Dermis blood vessel endothelial cell (primary cell): ENCODE measurements at regions not wholly inside any gene's neighbourhood (a gene's known extent, or its start where the extent isn't known, plus 50 kb on each side); places are given as distances from the start of the nearest gene placed in this dataset.

Source experiments
- DNase-seq: peaks from one replicate; pipeline ENCODE4 v3.0.0; 2010

DNA sequence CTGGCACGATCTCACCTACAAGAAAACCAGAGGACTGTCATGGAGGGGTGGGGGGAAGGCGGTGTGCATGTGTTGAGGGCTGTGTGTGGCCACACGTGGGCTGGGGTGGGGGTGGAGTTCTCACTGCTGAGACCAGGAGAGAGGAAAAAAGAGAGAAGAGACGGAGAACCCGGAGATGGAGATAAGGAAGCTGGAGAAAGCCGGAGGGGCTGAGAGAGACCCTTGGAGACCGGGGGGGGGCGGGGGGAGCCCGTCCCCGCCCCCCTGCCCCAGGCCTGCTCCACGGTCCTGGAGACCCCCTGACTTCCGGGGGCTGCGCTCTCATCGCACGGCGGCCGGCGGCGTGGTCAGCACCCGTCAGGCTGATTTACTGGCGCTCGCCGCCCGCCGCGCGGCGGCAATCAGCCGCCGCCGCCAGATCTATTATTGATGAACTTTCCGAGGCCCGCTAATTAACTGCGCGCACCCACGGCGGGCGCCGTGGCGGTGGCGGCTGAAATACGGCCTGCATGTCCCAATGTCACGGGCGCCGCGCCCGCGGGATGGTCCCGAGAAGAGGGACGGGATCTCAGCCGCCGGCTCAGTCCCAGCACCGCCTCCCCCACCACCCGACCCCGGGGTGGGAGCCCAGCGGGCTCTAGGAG lies 187.4 kb downstream of the MN1 start:
- DNase-seq: no peak

DNA sequence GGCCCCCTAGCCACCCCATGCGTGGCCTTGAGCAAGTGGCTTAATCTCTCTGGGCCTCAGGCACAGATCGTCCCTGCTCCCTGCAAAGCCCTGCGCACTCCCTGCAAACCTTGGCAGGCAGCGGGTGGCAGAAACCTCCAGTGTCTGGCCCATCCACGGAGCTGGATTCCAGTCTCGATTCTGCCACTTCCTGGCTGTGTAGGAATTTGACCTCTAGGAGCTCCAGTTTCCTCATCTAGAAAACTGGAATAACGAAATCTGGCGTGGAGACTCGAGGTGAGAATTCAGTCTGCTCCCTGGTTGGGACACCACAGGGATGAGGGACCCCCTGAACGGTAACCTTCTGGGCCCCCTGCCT lies 186.9 kb downstream of the MN1 start:
- DNase-seq: no peak

DNA sequence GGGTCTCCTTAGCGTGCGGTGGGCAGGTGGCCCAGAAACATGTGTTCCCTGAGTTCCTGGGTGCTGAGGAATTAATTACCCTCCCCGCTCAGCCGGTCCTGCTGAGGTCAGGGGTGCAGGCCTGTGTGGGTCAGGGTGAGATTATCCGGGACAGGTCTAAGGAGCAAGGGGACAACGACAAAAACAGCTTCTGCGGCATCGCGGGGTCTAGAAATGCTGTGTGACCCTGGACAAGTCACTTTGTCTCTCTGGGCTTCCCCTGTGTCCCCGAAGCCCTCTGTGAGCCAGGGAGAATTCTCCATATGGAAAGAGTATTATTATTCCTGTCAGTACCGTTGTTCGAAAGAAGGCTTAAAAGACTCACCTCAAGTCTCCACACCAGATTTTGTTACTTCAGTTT lies 186.1 kb downstream of the MN1 start:
- no peak for DNase-seq

DNA sequence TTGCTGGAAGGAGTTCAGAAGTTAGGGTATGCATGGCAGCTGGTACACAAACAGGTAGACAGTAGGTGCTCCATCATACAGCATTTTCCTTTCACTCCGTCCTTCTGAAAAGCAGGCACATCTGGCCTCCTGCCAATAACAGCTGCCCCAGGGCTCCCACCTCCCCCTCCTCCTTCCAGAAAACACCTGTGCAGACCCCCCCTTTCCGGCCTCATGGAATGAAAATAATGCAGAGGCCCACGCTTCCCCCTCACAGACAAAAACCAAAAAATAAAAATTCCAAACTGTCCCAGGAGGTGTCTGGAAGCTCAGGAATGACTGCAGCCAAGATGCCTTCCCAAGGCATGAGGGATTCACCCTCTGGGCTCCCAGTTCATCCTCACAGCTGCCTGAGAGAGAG lies 185.5 kb downstream of the MN1 start:
- no peak for DNase-seq

DNA sequence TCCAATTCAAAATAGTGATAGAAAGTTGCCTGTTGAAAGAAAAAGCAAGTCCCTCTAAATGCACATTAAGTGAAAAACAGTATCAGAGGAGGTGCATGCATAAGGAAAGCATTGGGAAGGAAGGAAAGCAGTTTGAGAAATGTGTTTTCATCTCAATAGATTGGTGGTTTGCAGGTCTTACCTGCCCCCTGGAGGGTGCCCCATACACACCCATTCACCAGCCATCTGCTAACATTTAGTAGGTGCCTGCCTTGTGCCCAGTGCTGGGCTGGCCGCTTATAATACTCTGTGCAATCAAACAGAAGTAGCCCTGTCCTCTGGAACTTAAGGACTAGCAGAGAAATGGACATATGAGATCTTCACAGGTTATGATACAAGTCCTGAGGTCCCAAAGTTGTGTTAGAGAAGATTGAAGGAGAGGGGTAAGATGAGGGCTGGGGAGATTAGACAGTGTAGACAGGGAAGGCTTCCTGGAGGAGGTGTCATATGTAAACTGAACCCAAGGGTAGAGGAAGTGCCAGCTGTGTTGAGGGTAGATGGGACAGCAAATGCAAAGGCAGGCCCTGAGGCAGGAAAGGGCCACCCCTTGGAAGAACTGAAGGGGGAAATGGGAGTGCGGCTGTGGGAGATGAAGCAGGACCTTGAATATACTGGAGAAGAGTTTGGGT lies 184.2 kb downstream of the MN1 start:
- DNase-seq: peak; percentile 14

DNA sequence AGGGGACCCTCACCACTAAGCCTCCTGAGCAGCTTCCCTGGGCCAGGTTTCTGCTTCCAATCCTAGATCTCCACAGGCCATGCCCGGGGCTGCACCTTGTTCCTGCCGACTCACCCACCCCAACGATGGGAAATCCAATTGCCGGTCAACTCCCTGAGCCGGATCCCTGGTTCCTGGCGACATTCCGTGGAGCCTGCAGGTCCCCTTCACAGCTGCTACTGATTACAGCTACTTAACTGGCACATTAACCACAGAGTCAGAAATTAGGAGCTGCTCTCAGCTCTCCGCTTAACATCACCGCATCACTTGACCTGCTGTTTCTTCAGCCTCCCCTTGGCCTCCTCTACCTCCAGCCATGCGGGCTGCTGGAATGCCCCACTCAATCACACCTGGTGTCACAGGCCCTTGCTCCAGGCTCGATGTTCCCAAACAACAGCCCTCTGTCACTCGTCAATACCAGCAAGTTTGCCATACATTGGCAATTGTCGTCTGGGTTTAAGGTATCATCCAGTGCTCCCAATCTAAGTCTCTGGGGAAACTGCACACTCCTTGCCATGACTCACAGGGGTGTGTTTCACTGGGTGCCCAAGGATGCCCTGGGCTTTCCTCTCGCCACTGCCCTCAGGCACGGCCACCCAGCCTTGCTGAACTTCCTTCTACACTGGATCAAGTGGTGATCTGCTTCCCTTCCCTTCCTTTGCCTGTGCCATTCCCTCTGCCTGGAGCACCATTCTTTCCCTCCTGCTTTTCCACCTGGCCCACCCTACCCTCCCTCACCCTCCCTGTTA lies 181.0 kb downstream of the MN1 start:
- DNase-seq: no peak

DNA sequence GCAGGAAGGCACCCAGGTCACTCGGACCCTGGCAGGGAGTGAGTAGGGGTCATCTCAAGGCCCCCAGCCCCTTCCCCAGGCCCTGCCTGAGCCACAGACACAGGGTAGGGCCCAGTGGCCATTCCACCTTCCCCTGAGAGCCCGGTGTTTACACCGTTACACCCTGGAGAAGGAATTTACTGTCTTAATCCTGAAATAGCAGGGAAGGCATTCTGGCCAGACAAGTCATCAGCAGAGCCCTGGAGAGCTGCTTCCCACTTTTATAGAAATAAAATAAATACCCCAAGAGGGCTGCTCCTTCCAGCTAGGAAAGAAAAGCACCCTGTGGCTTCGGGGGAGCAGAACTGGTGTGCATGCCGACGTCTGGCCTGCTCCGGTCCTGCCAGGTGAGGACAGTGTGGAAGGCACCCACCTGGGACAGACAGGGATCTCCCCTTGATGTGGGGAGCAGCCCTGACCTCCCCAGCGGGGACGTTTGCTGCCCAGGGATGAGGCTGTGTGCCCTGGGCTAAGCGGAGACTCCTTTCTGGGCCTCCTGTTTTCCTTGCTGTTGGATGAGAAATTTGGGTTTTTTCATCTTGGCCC lies 180.0 kb downstream of the MN1 start:
- no peak for DNase-seq

DNA sequence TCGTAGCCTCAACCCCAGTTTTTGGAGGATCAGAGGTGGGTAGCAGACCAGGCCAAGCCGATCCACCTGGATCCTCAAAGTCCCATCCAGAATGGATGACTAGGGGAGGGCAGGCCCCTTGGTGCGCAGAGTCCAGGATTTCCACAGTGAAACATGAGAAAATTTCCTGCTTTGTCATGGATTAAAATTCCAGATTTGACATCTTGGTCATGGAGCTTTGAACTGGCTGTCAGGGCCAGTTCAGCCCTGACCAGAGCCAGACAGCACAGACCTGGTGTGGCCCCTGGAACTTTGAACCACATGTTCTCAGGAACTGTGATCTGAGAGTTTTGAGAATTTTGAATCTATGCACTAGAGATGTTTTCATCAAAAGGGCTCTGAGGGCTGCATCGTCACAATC lies 177.5 kb downstream of the MN1 start:
- no peak for DNase-seq

DNA sequence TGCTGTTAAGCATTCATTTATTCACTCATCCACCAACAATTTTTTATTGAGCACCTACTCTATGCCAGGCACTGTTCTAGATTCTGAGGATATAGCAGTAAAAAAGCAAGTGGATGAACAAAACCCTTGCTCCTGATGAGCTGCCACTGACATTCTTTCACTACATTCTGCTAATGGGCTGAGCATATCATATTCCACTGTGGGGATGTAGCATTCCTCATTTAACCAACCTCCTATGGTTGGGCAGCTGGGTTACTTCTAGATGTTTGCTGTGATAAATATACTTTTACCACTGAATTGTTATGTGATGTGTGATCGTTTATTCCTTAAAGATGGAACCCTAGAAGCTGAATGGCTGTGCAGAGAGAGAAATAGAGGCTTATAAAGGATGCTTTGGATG lies 176.9 kb downstream of the MN1 start:
- DNase-seq: no peak

DNA sequence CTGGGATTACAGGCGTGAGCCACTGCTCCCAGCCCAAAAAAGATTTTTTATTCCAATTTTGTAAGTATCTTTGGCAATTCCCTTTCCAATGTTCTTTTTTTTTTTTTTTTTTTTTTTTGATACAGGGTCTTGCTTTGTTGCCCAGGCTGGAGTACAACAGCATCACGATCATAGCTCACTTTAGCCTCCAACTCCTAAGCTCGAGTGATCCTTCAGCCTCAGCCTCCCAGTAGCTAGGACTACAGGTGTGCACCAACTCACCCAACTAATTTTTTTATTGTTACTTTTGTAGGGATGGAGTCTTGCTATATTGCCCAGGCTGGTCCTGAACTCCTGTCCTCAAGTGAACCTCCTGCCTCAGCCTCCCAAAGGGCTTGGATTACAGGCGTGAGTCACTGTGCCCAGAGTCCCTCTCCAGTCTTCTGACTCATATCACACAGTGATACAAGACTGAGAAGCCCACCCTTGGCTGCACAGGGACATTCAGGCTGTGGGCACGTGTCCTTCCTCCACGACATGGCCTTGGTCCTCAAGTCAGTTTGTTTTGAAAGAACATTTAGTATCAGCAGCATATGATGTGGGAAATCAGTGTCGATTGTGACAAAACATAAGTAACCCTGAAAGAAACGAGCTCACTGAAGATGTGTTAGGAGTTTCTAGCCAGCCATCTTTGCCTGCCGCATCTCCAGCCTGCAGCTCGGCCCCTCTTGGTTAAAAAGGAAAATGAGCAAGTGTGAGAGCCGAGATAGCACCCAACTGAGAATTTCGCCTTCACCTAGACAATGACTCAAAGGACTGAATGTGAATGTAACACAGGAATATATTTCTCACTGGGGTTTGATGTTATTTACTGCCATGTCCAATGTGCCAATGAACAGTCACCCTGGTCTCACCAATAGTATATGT lies 175.5 kb downstream of the MN1 start:
- DNase-seq: no peak

DNA sequence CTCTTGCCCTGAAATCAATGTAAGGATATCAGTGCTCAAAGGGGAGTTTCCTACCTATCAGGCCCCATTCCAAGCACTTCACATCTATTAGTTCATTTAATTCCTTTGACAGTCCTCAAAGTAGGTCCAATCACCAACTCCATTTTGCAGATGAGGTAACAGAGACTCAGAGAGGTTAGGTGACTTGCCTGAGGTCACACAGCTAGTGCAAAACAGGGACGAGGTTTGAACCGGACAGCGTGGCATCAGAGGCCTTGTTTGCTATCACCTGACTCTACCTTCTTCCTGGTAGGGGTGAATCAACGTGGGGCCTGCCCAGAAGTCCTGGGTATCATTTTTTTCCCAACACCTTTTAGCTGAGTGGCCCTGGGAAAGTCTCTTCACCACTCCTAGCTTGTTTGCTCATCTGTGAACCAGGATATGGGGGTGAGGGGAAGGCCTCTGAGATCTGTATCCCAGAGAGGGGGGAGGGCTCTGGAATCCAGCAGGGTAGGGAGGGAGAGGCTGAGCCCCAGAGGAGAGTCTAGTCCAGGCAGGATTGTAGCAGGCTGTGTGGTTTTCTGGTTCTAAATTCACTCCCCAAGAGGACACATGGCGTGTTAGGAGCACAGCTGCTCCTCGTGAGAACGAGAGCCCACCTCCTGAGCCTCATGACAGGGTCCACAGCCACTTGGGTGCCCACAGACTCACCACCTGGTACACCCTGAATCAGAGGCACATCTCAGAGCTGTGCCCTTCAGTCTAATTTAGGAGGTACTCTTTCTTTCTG lies 174.7 kb downstream of the MN1 start:
- no peak for DNase-seq

DNA sequence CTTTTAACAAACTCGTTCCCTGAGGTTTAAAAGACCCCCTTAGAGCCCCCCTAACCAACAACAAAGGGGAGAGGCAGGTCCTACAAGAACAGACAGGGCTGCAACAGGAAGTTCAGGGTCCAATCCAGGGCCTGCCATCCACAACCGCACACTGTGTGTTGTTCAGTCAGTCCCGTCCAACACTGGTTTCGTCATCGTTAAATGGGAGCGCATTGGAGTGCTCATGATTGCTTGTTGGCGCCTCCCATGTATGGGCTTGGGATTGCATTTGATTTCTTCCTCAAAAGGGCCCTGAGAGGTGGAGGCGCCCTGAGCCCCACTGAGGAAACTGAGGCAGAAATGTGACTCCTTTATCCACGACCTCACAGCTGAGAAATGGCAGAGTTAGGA lies 174.1 kb downstream of the MN1 start:
- DNase-seq: peak; percentile 11

DNA sequence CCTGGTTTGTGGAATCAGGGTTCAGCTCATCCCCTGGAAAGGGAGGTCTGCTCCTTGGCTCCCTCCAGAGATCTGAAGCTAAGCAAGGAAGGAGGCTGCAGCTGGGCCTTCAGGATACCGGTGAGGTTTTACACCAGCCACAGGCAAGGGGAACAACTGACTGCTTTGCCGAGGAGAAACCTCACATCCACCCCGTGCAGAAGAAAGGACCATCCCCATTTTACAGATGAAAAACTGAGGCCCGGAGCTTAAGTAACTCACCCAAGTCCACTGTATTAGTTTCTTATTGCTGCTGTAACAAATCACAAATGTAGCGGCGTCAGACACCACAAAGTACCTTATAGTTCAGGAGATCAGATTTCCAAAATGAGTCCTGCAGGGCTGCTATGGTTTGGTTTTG lies 173.7 kb downstream of the MN1 start:
- no peak for DNase-seq

DNA sequence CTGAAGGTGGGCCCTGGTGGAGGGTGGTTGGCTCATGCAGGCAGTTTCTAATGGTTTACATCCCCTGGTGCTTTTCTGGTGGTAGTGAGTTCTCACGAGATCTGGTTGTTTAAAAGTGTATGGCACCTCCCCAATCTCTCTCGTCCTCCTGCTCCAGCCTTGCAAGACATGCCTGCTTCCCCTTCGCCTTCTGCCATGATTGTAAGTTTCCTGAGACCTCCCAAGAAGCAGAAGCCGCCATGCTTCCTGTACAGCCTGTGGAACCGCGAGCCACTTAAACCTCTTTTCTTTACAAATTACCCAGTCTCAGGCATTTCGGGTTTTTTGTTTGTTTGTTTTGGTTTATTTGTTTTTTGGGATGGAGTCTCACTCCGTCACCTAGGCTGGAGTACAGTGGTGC lies 173.2 kb downstream of the MN1 start:
- no peak for DNase-seq

DNA sequence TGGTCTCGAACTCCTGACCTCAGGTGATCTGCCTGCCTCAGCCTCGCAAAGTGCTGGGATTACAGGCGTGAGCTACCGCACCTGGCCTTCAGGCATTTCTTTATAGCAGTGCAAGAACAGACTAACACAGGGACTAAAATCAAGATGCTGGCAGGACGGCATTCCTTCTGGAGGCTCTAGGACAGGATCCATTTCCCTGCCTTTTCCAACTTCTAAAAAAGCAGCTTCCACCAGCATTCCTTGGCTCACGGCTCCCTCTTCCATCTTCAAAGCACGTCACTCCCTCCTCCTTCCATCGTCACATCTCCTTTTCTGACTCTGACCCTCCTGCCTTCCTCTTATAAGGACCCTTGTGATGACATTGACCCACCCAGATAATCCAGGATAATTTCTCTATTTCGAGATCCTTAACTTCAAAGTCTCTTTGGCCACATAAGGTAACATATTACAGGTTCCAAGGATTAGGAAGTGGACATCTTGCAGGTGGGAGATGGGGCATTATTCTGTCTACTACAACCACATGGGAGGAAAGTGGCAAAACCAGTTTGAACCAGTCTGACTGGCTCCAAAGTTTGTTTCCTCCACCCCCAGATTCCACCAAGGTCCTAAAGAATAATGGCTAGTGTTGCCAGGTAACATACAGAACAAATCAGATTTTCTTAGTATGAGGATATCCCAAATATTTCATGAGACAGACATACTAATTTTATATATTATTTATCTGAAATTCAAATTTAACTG lies 172.5 kb downstream of the MN1 start:
- DNase-seq: no peak

DNA sequence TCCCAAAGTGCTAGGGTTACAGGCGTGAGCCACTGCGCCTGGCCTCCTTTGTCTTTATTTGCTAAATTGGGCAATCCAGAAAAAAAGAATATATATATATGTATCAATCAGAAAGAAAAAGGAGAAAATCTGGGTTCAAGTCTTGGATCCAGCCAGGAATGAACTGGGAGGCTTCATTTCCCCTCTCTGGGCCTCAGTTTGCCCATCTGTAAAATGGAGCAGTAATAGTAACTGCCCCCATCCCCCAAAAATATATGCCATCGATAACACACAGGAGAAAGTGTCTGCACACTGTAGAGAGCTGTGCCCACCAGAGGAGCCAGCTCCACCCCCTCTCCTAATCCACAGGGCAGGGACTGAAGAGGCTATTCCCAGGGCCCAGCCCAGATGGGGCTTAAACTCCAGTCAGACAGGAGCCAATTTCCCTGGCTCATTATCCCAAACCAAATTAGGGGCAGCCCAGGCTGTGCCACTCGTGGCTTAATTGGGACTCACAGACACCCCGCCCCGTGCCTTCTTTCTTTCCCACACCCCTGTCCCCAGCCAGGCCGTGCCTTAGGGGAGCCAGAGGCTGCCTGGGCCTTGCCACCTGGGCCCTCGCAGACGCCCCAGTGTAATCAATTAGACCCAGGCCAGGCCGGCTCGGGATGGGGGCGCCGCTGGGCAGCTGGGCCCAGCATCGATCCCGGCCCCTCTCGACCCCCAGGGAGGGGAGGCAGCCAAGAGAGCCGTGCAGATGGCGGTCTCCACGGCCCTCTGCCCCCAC lies 171.5 kb downstream of the MN1 start:
- DNase-seq: no peak

DNA sequence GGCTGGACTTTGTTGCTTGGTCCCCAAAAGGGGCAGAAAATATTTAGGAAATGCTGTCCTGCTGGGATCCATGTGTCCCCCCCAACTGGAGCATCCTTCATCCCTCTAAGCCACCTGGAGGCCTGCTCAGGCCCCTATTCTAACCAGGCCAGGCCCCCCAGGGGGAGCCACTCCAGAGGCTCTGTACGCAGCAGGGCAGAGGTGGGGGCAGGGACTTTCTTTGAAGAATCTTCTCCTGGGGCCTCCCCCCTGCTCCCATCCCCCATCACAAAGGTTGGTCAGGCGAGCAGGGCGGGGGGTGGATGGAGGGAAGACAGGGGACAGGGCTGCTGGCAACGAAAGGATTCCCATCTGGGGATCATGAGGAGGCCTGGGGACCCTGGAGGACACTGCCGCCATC lies 170.8 kb downstream of the MN1 start:
- DNase-seq: no peak

DNA sequence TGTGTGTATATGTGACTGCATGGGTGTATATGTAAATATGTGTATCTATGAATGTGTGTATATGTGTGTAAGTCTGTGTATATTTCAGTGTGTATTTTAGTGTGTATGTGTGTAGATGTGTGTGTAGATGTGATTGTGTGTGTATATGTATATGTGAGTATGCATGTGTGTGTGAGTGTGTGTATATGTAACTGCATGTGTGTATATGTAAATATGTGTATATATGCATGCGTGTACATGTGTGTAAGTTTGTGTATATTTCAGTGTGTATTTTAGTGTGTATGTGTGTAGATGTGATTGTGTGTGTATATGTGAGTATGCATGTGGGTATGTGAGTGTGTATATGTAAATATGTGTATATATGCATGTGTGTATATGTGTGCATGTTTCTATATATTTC lies 169.9 kb downstream of the MN1 start:
- DNase-seq: no peak

DNA sequence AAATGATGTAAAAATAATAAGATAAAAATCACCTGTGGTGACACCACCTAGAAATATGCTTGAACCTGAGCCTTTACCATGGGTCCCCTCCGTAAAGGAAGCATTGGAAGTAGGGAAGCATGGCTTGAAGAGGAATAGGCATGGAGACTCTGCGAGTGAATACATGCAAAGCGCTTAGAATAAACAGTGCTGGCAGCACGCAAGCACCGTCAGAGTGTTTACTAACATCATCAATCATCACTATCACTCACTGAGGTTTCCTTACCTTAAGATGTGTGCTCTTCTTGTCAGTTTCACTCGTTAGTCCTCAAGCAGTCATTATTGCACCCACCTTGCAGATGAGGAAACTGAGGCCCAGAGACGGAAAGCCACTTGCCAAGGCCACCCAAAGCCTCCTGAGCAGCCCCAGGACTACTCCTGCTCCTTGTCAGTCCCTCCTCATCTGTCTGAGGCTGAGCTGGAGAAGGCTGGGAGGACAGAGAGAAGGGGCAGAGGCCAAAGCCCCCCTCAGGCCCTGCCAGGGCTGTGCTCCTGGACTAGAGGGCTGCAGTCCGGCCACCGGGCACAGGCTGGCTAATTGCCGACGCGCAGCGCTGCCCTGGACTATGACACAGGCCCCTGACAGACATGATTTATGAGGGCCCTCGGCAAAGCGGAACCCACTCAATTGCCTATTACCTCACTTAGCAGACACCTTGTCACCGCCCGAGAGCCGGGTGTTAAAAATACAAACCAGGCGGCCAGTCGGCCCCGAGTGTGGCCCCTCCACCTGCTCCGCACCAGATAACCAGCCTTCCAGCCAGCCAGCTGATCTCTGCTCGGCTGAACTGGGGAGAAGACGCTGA lies 168.9 kb downstream of the MN1 start:
- DNase-seq: no peak
